Mammary epithelial cell (primary cell): ENCODE measurements at regions not wholly inside any gene's neighbourhood (a gene's known extent, or its start where the extent isn't known, plus 50 kb on each side); places are given as distances from the start of the nearest gene placed in this dataset.

ENCODE experiments used
- CTCF ChIP-seq, 2 donors: IDR thresholded peaks in 1 of 2; conservative IDR thresholded peaks in 1 of 2; 2 replicates each; pipeline ENCODE4 v1.5.1; 2011 to 2012; ENCODE audit warnings: inconsistent platforms in 2 of 2, low read length in 2 of 2, mild to moderate bottlenecking in 2 of 2, control low read depth in 1 of 2, low read depth in 1 of 2; ENCODE audit not compliant: insufficient read depth in 1 of 2; ENCODE audit errors: extremely low read depth in 1 of 2
- EZH2 ChIP-seq: IDR thresholded peaks from 2 replicates; pipeline ENCODE4 v1.6.1; 2012; ENCODE audit warnings: low read length, inconsistent platforms, borderline replicate concordance

GRCh38 chr10:4685904-4686643 lies 139.9 kb upstream of the AKR1E2 start:
- TF ChIP-seq CTCF (conservative IDR thresholded peaks at IDR 0.05 in 1 of 2, IDR thresholded peaks at IDR 0.05 in 1 of 2; ENCODE audit: extremely low read depth in 1 of 2, insufficient read depth in 1 of 2, low read depth in 1 of 2, low read length in 2 of 2): no peak
- no peak for TF ChIP-seq EZH2
